ENCODE measurements at regions not wholly inside any gene's neighbourhood (a gene's known extent, or its start where the extent isn't known, plus 50 kb on each side); places are given as distances from the start of the nearest gene placed in this dataset.
"Not testable (repeated sequence)": the region's sequence is repeated elsewhere in the genome, so short reads cannot be mapped to it uniquely, and the experiment has no call there.

DNA sequence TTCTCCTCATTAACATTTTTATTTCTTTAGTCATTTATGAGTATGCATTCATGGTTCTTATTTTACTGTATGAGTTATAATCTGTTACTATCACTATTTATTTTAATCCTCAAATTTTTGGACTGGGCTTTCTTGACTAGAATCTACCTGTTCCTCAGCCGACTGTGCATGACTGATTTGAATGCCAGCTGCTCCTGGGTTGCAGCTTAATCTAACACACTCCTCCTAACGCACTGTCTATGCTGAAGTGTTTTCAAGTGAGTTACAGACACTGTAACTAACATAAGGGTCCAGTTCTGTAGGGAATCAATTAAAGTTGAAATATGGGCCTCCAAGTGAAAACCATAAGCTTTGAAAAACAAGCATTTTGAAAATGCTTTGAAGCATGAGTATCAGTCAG is 137.4 kb upstream of the ARSJ start:
- no peaks in the 10 kb centered on the region for H3K9me3 Mint-ChIP-seq
- no peaks in the 10 kb centered on the region for H3K36me3 Mint-ChIP-seq (ENCODE audit: low read depth)
- H3K27ac Mint-ChIP-seq: no peak overlapping the region
- no peak overlapping the region for H3K4me3 Mint-ChIP-seq
- no peaks in the 10 kb centered on the region for H3K27me3 Mint-ChIP-seq
- H3K4me1 Mint-ChIP-seq (ENCODE audit: low read depth): no peaks in the 10 kb centered on the region

DNA sequence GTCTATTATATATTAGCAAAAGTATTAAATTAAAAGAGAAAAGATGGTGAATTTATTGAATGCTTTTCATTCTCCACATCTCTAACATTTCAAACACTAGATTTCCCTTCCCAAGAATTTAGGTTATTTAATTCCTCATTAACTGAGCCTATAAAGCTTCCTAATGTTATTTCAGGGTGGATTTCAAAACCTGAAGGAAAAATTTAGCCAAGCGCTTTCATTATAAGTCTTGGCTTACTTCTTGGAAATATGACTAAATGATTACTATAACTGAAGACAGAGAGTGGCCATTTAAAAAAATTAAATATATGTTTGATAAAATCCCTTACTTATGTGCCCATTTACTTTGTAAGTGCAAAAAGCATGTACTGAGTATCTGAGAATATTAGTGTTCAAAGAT is 141.8 kb upstream of the ARSJ start:
- Mint-ChIP-seq H3K36me3 (ENCODE audit: low read depth) (peaks cover 8% of the 10 kb centered on the region), H3K4me3 (no peak overlapping the region), H3K4me1 (ENCODE audit: low read depth) (no peaks in the 10 kb centered on the region), H3K27me3 (peaks cover 6% of the 10 kb centered on the region), H3K27ac (no peak overlapping the region), H3K9me3 (no peaks in the 10 kb centered on the region)

DNA sequence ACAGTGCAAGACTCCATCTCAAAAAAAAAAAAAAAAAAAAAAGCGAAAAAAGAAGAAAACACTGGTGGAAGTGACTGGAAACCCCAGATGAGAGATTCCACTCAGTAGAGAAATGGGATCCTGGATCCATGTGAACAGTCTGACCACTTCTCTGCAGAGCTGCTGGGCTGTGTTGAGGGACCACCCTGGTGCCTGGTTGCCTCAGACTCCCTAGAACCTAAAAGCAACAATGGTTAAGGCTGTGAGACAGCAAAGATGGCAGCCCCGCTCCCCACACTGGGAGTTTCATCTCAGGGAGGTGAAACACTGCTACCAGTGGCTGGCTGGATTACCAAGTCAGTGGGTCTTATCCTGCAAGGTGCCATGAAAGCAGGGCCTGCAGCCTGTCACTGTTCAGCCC is 152.8 kb upstream of the ARSJ start:
- Mint-ChIP-seq H3K4me3 (no peak overlapping the region), H3K4me1 (ENCODE audit: low read depth) (no peaks in the 10 kb centered on the region), H3K27me3 (no peaks in the 10 kb centered on the region), H3K9me3 (no peaks in the 10 kb centered on the region), H3K27ac (no peak overlapping the region), H3K36me3 (ENCODE audit: low read depth) (no peaks in the 10 kb centered on the region)

DNA sequence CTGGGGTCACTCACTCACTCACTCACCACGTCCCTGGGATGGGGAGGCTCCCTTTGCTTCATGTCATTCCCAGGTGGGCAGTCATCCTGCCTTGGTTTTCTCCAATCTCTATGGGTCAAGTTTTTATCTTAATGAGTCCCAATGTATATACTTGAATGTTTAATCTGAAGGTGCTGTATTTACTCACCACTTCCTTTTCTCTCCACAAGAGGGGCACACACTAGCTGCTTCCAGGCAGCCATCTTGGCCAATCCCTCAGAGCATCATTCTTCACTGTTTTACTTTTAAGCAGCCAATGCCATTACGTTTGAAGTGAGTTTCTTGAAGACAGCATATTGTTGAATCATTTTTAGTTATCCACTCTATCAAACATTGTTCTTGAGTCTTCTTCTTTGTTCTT is 153.4 kb upstream of the ARSJ start:
- Mint-ChIP-seq H3K27ac (no peak overlapping the region), H3K36me3 (ENCODE audit: low read depth) (no peaks in the 10 kb centered on the region), H3K4me1 (ENCODE audit: low read depth) (no peaks in the 10 kb centered on the region), H3K9me3 (no peaks in the 10 kb centered on the region), H3K27me3 (no peaks in the 10 kb centered on the region), H3K4me3 (no peak overlapping the region)

DNA sequence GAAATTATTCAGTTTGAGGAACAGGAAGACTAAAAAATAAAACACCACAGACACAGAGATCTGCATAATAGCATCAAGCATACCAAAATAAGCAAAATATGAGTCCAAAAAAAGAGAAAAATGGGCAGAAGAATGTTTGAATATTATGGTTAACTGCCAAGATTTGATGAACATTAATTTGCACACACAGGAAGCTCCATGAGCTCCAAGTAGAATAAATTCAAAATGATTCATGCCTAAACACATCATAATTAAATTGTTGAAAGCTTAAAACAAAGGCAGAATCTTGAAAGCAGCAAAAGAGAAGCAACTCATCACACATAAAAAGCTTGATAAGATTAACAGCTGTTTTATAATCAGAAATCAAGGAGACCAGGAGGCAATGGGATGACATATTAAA is 156.6 kb upstream of the ARSJ start:
- H3K36me3 Mint-ChIP-seq (ENCODE audit: low read depth): no peaks in the 10 kb centered on the region
- no peaks in the 10 kb centered on the region for H3K27me3 Mint-ChIP-seq
- no peak overlapping the region for H3K27ac Mint-ChIP-seq
- no peaks in the 10 kb centered on the region for H3K9me3 Mint-ChIP-seq
- no peaks in the 10 kb centered on the region for H3K4me1 Mint-ChIP-seq (ENCODE audit: low read depth)
- no peak overlapping the region for H3K4me3 Mint-ChIP-seq

DNA sequence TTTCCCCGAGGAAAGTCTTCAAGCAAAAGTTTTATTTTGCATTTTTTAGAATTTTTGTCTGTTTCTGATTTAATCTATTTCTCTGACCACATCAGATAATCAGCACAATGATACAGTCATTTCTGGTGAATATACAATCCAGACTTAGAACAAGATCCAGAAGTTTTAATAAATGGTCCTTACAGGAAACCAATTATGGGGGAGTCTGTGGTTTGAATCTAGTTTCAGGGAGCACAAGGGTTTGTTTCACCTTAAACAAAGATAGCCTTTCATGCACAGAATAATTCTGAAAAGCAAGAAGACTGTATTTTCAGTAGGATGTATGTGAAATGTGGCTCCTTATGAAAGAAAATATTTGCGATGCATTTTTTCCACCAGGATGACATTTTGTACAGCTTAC is 158.5 kb upstream of the ARSJ start:
- Mint-ChIP-seq H3K4me3 (no peak overlapping the region), H3K27ac (no peak overlapping the region), H3K27me3 (peaks cover 6% of the 10 kb centered on the region), H3K9me3 (no peaks in the 10 kb centered on the region), H3K4me1 (ENCODE audit: low read depth) (no peaks in the 10 kb centered on the region), H3K36me3 (ENCODE audit: low read depth) (no peaks in the 10 kb centered on the region)

DNA sequence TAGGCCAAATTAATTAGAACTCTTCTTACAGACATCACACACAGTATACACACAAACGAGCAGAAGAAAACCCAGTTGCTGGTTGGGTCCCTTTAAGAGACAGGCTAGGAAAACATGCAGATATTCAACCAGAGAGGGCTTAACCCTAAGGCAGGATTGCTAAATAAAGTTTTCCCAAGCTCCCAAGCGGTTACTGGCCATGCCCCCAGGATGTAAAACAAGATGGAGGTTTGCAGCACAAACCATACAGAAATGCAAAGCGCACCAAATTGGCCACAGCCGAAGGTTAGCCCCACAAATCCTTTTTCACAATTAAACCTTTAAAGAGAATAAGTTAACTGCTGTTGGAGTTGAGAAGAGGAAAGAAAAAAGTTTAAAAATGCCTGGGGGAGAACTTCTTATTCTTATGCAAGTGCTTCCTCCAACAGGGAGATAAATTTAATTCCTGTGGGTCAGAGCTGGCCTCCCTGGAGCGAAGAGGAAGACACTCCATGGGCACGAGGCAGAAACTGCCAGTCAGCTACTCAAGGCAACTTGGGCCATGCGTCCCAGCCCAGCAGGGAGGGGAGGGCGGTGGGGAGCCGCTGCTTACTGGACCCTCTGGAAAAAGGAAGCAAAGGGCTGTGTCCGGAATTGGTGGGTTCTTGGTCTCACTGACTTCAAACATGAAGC is 167.6 kb upstream of the ARSJ start:
- Mint-ChIP-seq H3K4me1 (ENCODE audit: low read depth) (peaks cover 12% of the 10 kb centered on the region), H3K36me3 (ENCODE audit: low read depth) (no peaks in the 10 kb centered on the region), H3K27me3 (peaks cover 28% of the 10 kb centered on the region), H3K27ac (no peak overlapping the region), H3K4me3 (peak overlapping the region; percentile 77), H3K9me3 (no peaks in the 10 kb centered on the region)

DNA sequence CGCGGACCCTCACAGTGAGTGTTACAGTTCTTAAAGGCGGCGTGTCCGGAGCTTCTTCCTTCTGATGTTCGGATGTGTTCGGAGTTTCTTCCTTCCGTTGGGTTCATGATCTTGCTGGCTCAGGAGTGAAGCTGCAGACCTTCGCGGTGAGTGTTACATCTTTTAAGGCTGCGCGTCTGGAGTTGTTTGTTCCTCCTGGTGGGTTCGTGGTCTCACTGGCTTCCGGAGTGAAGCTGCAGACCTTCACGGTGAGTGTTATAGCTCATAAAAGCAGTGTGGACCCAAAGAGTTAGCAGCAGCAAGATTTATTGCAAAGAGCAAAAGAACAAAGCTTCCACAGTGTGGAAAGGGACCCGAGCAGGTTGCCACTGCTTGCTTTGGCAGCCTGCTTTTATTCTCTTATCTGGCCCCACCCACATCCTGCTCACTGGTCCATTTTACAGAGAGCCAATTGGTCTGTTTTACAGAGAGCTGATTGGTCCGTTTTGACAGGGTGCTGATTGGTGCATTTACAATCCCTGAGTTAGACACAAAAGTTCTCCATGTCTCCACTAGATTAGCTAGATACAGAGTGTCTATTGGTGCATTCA is 168.3 kb upstream of the ARSJ start:
- not testable (repeated sequence) for H3K9me3 Mint-ChIP-seq; H3K36me3 Mint-ChIP-seq (ENCODE audit: low read depth)
- Mint-ChIP-seq H3K4me3 (peak overlapping the region; percentile 77), H3K27ac (peak overlapping the region; percentile 57), H3K4me1 (ENCODE audit: low read depth) (peaks cover 12% of the 10 kb centered on the region), H3K27me3 (peaks cover 24% of the 10 kb centered on the region)

DNA sequence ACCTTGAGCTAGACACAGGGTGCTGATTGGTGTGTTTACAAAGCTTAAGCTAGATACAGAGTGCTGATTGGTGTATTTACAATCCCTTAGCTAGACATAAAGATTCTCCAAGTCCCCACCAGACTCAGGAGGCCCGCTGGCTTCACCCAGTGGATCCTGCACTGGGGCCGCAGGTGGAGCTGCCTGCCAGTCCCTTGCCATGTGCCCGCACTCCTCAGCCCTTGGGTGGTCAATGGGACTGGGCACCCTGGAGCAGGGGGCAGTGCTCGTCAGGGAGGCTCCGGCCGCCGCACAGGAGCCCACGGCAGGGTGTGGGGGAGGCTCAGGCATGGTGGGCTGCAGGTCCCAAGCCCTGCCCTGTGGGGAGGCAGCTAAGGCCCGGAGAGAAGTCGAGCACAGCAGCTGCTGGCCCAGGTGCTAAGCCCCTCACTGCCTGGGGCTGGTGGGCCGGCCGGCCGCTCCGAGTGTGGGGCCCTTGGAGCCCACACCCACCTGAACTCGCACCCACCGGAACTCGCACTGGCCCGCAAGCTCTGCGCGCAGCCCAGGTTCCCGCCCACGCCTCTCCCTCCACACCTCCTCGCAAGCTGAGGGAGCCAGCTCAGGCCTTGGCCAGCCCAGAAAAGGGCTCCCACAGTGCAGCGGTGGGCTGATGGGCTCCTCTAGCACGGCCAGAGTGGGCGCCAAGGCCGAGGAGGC is 169.1 kb upstream of the ARSJ start:
- Mint-ChIP-seq H3K27me3 (peaks cover 18% of the 10 kb centered on the region), H3K4me1 (ENCODE audit: low read depth) (peaks cover 12% of the 10 kb centered on the region)
- H3K27ac Mint-ChIP-seq; H3K4me3 Mint-ChIP-seq; H3K36me3 Mint-ChIP-seq (ENCODE audit: low read depth); H3K9me3 Mint-ChIP-seq: not testable (repeated sequence)

DNA sequence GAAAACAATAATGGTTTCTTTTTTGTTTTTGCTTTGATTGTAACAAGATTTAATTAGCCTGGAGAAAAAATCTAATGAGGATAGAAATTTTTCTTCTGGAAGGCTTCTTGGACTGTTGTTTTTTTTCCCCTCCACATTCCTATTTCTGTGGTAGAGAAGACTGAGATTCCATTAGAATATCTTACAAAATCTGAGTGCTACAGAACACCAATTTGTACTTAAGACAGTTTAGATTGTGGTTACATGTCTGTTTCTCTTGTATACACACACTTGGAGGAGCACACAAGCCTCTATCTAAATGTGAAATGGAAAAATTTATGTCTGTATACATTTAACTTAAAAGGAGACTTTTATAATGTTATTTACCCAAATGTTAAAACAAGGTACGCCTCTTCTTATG is 176.9 kb upstream of the ARSJ start:
- no peaks in the 10 kb centered on the region for H3K27me3 Mint-ChIP-seq
- no peak overlapping the region for H3K27ac Mint-ChIP-seq
- no peak overlapping the region for H3K4me3 Mint-ChIP-seq
- H3K36me3 Mint-ChIP-seq (ENCODE audit: low read depth): no peaks in the 10 kb centered on the region
- no peaks in the 10 kb centered on the region for H3K4me1 Mint-ChIP-seq (ENCODE audit: low read depth)
- H3K9me3 Mint-ChIP-seq: no peaks in the 10 kb centered on the region

DNA sequence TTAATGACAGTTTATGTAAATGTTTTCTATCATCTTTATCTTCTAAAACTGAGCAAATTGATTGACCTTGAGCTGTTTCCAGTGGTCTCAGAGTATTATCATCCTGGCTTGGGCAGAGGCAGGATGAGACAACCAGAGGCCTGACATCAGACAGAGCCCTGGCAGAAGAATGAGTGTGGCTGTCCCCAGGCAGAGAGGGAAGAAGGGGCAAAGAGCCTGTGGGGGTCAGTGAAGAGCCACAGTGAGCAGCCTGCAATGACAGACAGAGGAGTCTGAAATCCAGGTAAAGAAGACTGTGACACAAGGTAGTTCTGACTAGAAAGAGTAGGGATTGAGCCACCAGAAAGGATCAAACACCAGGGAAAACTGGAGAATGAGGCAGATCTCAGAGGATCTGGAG is 182.4 kb upstream of the ARSJ start:
- H3K9me3 Mint-ChIP-seq: no peaks in the 10 kb centered on the region
- no peaks in the 10 kb centered on the region for H3K36me3 Mint-ChIP-seq (ENCODE audit: low read depth)
- H3K27ac Mint-ChIP-seq: no peak overlapping the region
- no peaks in the 10 kb centered on the region for H3K27me3 Mint-ChIP-seq
- no peak overlapping the region for H3K4me3 Mint-ChIP-seq
- H3K4me1 Mint-ChIP-seq (ENCODE audit: low read depth): no peaks in the 10 kb centered on the region

DNA sequence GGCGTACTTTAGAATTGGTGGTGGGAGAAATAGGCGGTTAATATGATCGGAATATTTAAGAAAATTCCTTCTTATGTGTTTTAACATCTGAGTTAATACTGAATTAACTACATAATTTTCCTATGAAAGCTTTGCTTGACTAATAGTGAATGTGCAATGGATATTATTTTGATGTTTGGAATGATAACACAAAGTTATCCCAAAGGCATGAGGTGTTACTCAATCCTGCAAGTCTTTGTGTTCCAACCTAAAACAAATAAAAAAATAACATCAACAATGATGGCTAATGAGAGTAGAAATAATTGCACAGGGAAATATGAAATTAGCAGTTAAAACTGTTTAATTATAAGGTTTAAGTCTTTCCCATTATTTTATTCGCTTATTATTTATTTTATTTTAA is 183.6 kb upstream of the ARSJ start:
- Mint-ChIP-seq H3K9me3 (no peaks in the 10 kb centered on the region), H3K27ac (no peak overlapping the region), H3K36me3 (ENCODE audit: low read depth) (no peaks in the 10 kb centered on the region), H3K4me3 (no peak overlapping the region), H3K4me1 (ENCODE audit: low read depth) (no peaks in the 10 kb centered on the region), H3K27me3 (no peaks in the 10 kb centered on the region)

DNA sequence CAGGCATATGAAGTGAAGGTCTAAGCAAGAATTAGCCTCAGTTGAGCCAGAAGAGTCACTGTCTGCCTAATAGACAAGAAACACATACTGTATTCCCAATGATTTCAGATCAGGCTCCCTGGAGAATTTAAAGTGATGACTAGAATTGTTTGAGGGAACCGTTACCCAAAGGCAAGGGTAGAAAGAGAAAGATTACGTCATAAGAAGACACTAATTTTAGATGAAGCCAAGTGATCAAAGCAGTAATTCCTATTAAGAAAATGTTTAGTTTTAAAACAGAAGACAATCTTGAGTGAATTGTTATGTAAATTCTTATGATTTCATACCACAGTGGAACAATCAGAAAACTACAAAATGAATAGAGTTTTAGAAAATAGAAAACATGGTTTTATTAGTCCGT is 194.5 kb upstream of the ARSJ start:
- H3K27me3 Mint-ChIP-seq: peaks cover 8% of the 10 kb centered on the region
- H3K36me3 Mint-ChIP-seq (ENCODE audit: low read depth): no peaks in the 10 kb centered on the region
- no peaks in the 10 kb centered on the region for H3K9me3 Mint-ChIP-seq
- H3K27ac Mint-ChIP-seq: no peak overlapping the region
- no peaks in the 10 kb centered on the region for H3K4me1 Mint-ChIP-seq (ENCODE audit: low read depth)
- H3K4me3 Mint-ChIP-seq: no peak overlapping the region

DNA sequence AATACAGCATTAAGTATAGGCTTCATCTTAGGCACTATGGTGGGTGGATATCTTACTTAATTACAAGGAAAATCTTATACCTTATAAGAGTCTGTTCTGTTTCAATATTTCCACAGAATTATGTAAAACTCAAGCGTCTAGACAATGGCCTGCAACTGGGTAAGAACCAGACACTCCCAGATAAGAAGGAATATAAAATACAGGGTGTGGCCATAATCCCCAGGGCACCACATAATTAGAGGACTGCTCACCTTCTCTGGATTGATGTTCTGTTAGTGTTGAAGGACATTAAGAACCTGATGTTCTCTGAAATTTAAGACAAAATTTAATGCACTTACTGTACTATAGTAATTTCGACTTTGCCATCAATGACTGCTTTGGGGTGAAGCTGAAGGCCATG is 198.2 kb upstream of the ARSJ start:
- H3K27ac Mint-ChIP-seq: no peak overlapping the region
- H3K4me1 Mint-ChIP-seq (ENCODE audit: low read depth): no peaks in the 10 kb centered on the region
- H3K36me3 Mint-ChIP-seq (ENCODE audit: low read depth): no peaks in the 10 kb centered on the region
- H3K27me3 Mint-ChIP-seq: peaks cover 2% of the 10 kb centered on the region
- H3K9me3 Mint-ChIP-seq: no peaks in the 10 kb centered on the region
- no peak overlapping the region for H3K4me3 Mint-ChIP-seq

DNA sequence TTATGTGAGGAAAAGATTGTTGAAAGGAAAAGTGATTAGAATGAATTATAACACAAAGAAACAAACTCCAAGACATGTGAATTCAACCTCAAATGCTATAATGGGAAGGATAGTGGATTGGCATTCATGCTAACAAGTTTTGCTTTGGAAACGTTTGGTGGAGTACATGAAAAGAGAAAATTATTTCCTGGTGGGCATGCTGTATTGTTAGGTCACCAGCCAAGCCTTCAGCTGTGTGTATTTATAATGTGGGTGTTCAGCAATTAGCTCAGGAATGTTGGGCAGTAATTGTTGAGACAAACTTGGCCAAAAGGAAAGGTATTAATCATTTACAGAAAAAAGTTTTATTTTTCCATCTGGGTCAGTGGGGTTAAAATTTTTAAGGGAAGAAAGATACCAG is 198.9 kb upstream of the ARSJ start:
- no peaks in the 10 kb centered on the region for H3K4me1 Mint-ChIP-seq (ENCODE audit: low read depth)
- no peaks in the 10 kb centered on the region for H3K27me3 Mint-ChIP-seq
- no peaks in the 10 kb centered on the region for H3K9me3 Mint-ChIP-seq
- no peak overlapping the region for H3K4me3 Mint-ChIP-seq
- H3K27ac Mint-ChIP-seq: no peak overlapping the region
- no peaks in the 10 kb centered on the region for H3K36me3 Mint-ChIP-seq (ENCODE audit: low read depth)

DNA sequence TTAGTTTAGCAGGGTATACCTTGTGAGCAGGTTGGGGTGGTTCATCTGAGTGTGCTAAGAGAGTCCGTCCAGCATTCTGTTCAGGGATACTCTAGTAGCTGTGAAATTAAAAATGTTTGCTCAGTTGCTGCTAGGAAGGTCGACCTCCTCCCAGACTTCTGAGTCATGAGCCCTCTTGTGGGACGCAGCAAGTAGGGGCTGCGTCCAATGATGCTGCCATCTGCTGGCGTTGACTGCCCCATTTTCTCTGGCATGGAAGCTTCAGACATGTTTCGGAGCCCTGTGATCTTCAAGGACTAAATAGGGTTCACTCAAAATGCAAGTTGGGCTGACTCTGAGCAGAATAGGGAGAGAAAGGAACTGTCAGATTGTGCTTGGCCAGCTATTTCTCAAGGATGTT is 201.0 kb upstream of the ARSJ start:
- H3K27me3 Mint-ChIP-seq: no peaks in the 10 kb centered on the region
- no peak overlapping the region for H3K4me3 Mint-ChIP-seq
- no peak overlapping the region for H3K27ac Mint-ChIP-seq
- H3K4me1 Mint-ChIP-seq (ENCODE audit: low read depth): no peaks in the 10 kb centered on the region
- H3K9me3 Mint-ChIP-seq: no peaks in the 10 kb centered on the region
- no peaks in the 10 kb centered on the region for H3K36me3 Mint-ChIP-seq (ENCODE audit: low read depth)
